GM12872 (cell line): ENCODE measurements at regions not wholly inside any gene's neighbourhood (a gene's known extent, or its start where the extent isn't known, plus 50 kb on each side); places are given as distances from the start of the nearest gene placed in this dataset.

Source experiments
- CTCF ChIP-seq: IDR thresholded peaks from 3 replicates; pipeline ENCODE4 v1.5.1; 2011; ENCODE audit warnings: low read depth, mild to moderate bottlenecking, low read length, moderate library complexity; ENCODE audit not compliant: insufficient read depth

DNA sequence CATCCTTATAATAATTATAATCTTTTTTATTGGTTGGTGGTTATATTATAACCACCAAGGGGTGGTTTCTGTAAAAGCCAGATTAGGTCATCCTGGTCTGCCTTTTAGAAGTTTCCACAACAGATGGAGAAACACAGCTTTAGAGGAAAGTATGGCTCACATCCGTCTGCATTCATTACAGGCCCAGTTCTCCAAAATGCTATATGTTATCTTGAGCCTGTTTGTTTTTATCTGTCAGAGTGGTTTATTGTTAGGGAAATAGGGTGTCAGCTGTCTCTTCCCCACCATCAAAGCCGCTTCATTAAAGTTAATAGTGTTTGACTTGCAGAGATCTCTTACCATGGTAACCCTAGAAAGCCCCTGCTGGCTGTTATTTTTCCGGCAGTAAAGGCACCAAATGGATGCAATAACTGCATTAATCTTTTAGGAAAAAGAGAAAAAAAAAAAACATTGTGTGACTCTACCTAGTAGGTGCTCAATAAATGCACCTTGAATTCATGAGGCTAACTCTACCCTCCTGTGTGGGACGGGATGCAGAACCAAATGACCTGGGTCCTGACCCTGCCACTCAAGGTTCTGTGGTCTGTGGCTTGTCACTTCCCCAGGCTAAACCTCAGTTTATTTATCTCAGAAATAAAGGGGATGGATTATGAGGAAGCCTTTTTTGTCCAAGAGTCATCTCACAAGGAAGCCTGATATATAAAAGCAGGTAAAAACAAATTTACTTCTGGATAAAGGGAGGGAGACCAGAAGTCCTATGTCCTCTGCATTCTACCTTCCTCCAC, 118.3 kb downstream of the WT1 start:
- no peak for TF ChIP-seq CTCF

GRCh38 chr11:32317643-32318042, 117.7 kb downstream of the WT1 start:
- no peak for TF ChIP-seq CTCF

DNA sequence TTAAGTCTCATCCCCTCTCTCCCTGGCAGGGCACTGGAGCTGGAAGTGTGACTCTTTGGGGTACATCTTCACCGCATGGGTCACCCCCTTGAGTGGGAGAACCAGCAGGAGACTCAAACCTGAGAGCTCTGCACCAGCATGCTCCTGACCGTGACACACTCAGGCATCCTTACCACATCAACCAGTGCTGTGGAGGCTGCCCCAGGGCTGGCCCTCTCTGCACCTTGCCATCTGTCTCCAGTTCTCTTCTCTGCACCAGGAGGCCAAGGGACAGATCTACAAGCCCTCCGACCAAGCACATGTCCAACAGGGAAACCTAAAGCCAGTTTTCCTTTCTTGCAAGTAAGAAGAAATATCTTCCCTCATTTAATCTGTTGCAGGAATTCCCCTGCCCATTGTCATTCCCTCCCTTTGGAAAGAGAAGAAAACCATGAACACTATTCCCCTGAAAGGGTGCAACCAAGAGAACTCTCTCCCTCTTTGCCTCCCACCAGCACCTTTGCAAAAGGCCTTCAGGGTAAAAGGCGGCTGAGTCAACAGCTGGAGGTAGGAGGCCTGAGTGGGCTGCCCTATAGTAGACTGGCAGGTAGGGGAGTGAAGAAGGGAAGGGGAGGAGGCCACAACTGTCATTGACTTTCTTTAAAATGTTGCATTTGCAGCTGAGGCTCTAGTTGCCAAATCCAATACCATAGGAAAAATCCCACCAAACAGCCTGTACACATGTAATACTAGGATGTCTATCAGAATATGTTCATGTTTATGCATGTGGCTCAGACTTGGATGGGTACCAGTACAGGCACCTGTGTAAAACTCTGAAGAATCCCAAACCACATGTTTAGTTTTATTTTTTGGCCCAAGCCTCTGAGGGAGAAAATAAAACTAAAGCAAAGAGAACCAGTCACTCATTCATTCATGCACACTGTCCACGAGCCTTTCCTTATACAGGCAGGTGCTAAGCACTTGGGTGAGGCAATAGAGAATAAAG, 117.0 kb downstream of the WT1 start:
- no peak for TF ChIP-seq CTCF

DNA sequence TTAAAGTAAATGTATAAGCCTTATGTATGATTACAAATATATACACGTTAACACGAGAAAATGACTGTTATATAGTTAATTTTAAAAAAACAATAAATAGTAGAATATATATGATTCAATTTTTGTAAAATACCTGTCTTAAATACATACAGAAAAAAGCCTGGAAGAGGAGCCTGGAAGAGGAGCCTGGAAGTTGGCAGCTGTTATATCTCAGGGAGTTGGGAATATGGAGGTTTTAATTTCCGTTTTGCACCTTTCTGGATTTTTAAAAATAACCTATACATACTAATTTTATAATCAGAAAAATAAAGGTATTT, 111.6 kb downstream of the WT1 start:
- no peak for TF ChIP-seq CTCF

DNA sequence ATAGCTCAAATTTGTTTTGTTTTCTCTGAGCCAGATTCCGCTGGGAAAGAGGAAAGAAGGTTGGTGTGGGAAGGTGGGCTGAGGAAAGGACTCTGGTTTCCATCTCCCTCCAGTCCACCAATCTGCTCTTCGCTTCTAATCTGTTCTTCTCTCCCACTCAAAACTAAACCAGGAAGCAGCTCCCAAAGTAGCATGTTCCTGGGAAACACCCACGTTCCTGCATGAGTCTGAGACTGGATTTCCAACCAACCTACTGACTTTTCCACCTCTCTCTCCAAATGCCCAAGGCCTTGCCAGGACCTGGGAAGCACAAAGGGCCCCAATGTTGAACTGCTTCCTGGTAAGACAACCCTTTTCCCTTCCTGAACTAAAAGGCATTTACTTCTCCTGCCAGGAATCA, 110.2 kb downstream of the WT1 start:
- TF ChIP-seq CTCF: no peak

DNA sequence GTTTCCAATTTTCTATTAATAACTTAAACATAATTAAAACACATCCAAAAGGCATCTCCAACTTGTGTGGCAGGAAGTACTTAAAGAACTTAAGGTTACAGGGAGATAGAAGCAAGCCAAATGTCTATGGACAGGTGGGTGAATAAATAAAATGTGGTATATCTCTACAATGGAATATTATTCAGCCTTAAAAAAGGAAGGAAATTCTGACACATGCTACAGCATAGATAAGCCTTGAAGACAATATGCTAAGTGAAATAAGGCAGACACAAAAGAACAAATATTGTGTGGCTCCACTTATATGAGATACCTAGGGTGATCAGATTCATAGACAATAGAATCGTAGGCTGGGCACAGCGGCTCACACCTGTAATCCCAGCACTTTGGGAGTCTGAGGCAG, 109.6 kb downstream of the WT1 start:
- no peak for TF ChIP-seq CTCF

- no peak for TF ChIP-seq CTCF
Measured at GRCh38 chr11:32326522-32326921, 108.8 kb downstream of the WT1 start.
